H1 (cell line): ENCODE measurements at regions not wholly inside any gene's neighbourhood (a gene's known extent, or its start where the extent isn't known, plus 50 kb on each side); places are given as distances from the start of the nearest gene placed in this dataset.

Experiments
- CTCF ChIA-PET: fragments of 300-600 bp; sonication (Branson Sonifier 250); formaldehyde crosslinking; loops from one replicate; lab custom pipeline; 2021; ENCODE audit not compliant: partially characterized antibody; lab: Charles Lee
- POLR2A ChIA-PET: fragments of 300-600 bp; sonication (Branson Sonifier 250); formaldehyde crosslinking; loops from one replicate; lab custom pipeline; 2021; ENCODE audit warnings: inconsistent platforms; ENCODE audit not compliant: partially characterized antibody; lab: Charles Lee
- DNase-seq, 2 experiments: peaks; one replicate each; pipeline versions ENCODE4 v3.0.0 to v3.0.0-alpha.2; 2010 to 2022; ENCODE audit warnings: low spot score in 2 of 2, low read depth in 1 of 2, mixed read lengths in 1 of 2
- FAIRE-seq: peaks from 2 replicates; lab custom pipeline; 2011; peaks lifted over from hg19 to GRCh38; lab: Jason Lieb, UNC
- H2AFZ ChIP-seq: 2 replicates; pipeline ENCODE4 v1.8.1; 2012; ENCODE audit warnings: low read length, inconsistent platforms
- H2AK5ac ChIP-seq: 2 replicates; pipeline ENCODE4 v1.6.1; 2013; ENCODE audit warnings: low read depth, low read length
- H2BK120ac ChIP-seq: replicated peaks from 2 replicates; pipeline ENCODE3; 2013; ENCODE audit warnings: low read depth, low read length, inconsistent platforms
- H2BK12ac ChIP-seq: 2 replicates; pipeline ENCODE4 v1.6.1; 2013; ENCODE audit warnings: low read depth, low read length
- H2BK15ac ChIP-seq: 2 replicates; pipeline ENCODE4 v1.6.1; 2013; ENCODE audit warnings: low read length
- H2BK20ac ChIP-seq: 2 replicates; pipeline ENCODE4 v1.6.1; 2013; ENCODE audit warnings: low read length
- H2BK5ac ChIP-seq: 2 replicates; pipeline ENCODE4 v1.6.1; 2013; ENCODE audit warnings: low read depth, low read length
- H3K14ac ChIP-seq: 2 replicates; pipeline ENCODE4 v1.6.1; 2013; ENCODE audit warnings: inconsistent platforms; ENCODE audit not compliant: insufficient read length
- H3K18ac ChIP-seq: 2 replicates; pipeline ENCODE4 v1.6.1; 2013; ENCODE audit warnings: low read length; ENCODE audit errors: extremely low read depth
- H3K23ac ChIP-seq: 2 replicates; pipeline ENCODE4 v1.6.1; 2013; ENCODE audit warnings: inconsistent platforms; ENCODE audit not compliant: insufficient read length
- H3K23me2 ChIP-seq: 2 replicates; pipeline ENCODE4 v1.6.1; 2013; ENCODE audit warnings: low read depth, low read length
- H3K27ac ChIP-seq: 2 replicates; pipeline ENCODE4 v1.6.1; 2011; ENCODE audit warnings: low read depth, low read length, inconsistent platforms
- H3K27me3 ChIP-seq, 4 experiments: replicated peaks in 1 of 4; 1 replicate in 1 of 4; 2 replicates in 3 of 4; pipeline versions ENCODE4 v1.6.1 to v1.8.1; 2011 to 2013; ENCODE audit warnings: low read length in 3 of 4, mild to moderate bottlenecking in 3 of 4, inconsistent platforms in 2 of 4, mixed read lengths in 2 of 4, moderate library complexity in 1 of 4; ENCODE audit not compliant: control insufficient read depth in 3 of 4, insufficient read depth in 3 of 4; ENCODE audit errors: extremely low read depth in 1 of 4
- H3K36me3 ChIP-seq, 4 experiments: 2 replicates each; pipeline versions ENCODE4 v1.6.1 to v1.8.1; 2011 to 2013; ENCODE audit warnings: mild to moderate bottlenecking in 4 of 4, low read length in 3 of 4, moderate library complexity in 2 of 4, control low read depth in 1 of 4, inconsistent platforms in 1 of 4; ENCODE audit not compliant: insufficient read depth in 4 of 4, control insufficient read depth in 2 of 4
- H3K4ac ChIP-seq: replicated peaks from 2 replicates; pipeline ENCODE3; 2013; ENCODE audit warnings: low read length, low read depth, mixed read lengths, inconsistent platforms; ENCODE audit not compliant: insufficient read length
- H3K4me1 ChIP-seq, 4 experiments: replicated peaks in 1 of 4; 1 replicate in 1 of 4; 2 replicates in 3 of 4; pipeline versions ENCODE4 v1.6.1 to v1.8.1; 2011 to 2013; ENCODE audit warnings: low read length in 3 of 4, inconsistent platforms in 2 of 4, mixed read lengths in 1 of 4; ENCODE audit not compliant: insufficient read depth in 4 of 4, control insufficient read depth in 3 of 4
- H3K4me2 ChIP-seq, 2 experiments: 2 replicates each; pipeline versions ENCODE4 v1.6.1 to v1.8.1; 2011 to 2013; ENCODE audit warnings: low read depth in 2 of 2, low read length in 2 of 2, control low read depth in 1 of 2, inconsistent platforms in 1 of 2, mild to moderate bottlenecking in 1 of 2; ENCODE audit not compliant: insufficient read depth in 1 of 2
- H3K4me3 ChIP-seq, 4 experiments: fragments of 200-600, 300-600 bp in 1 of 4; sonication (generic), shearing (Covaris generic), sonication (Bioruptor Twin) in 1 of 4; 2 replicates each; pipeline versions ENCODE4 v1.5.1 to v1.8.1; 2011 to 2016; ENCODE audit warnings: low read length in 4 of 4, low read depth in 3 of 4, control low read depth in 2 of 4, inconsistent platforms in 2 of 4, mild to moderate bottlenecking in 2 of 4, mixed read lengths in 1 of 4, moderate library complexity in 1 of 4; ENCODE audit not compliant: insufficient read depth in 2 of 4; ENCODE audit errors: extremely low read depth in 1 of 4
- H3K56ac ChIP-seq: replicated peaks from 2 replicates; pipeline ENCODE3; 2013; ENCODE audit warnings: low read depth, mild to moderate bottlenecking, mixed read lengths, low read length, inconsistent platforms; ENCODE audit not compliant: insufficient read length
- H3K79me1 ChIP-seq: 2 replicates; pipeline ENCODE4 v1.6.1; 2013; ENCODE audit warnings: low read depth, low read length, control low read depth
- H3K79me2 ChIP-seq, 2 experiments: 2 replicates each; pipeline versions ENCODE4 v1.6.1 to v1.8.1; 2012 to 2013; ENCODE audit warnings: low read length in 2 of 2, mild to moderate bottlenecking in 2 of 2, inconsistent platforms in 1 of 2; ENCODE audit not compliant: insufficient read depth in 2 of 2, control insufficient read depth in 1 of 2
- H3K9ac ChIP-seq, 4 experiments: replicated peaks in 1 of 4; 1 replicate in 1 of 4; 2 replicates in 3 of 4; pipeline versions ENCODE4 v1.6.1 to v1.8.1; 2011 to 2013; ENCODE audit warnings: low read depth in 3 of 4, low read length in 3 of 4, control low read depth in 2 of 4, mild to moderate bottlenecking in 2 of 4, moderate library complexity in 2 of 4, inconsistent platforms in 1 of 4; ENCODE audit errors: extremely low read depth in 1 of 4
- H3K9me3 ChIP-seq, 2 experiments: 2 replicates each; pipeline versions ENCODE4 v1.6.1 to v1.8.1; 2012 to 2013; ENCODE audit warnings: mild to moderate bottlenecking in 2 of 2, moderate library complexity in 2 of 2, control low read depth in 1 of 2, inconsistent platforms in 1 of 2, low read depth in 1 of 2, low read length in 1 of 2, mixed read lengths in 1 of 2; ENCODE audit not compliant: insufficient read depth in 2 of 2
- H4K20me1 ChIP-seq, 2 experiments: replicated peaks in 1 of 2; 2 replicates each; pipeline versions ENCODE3 to v1.8.1; 2011 to 2013; ENCODE audit warnings: inconsistent platforms in 2 of 2, low read length in 2 of 2, mild to moderate bottlenecking in 1 of 2; ENCODE audit not compliant: insufficient read depth in 2 of 2, control insufficient read depth in 1 of 2
- H4K5ac ChIP-seq: 2 replicates; pipeline ENCODE4 v1.6.1; 2013; ENCODE audit warnings: low read length, low read depth, mixed read lengths, inconsistent platforms; ENCODE audit not compliant: insufficient read length
- H4K8ac ChIP-seq: 2 replicates; pipeline ENCODE4 v1.8.0; 2013; ENCODE audit warnings: mild to moderate bottlenecking, moderate library complexity, low read length, inconsistent platforms; ENCODE audit not compliant: insufficient read depth; ENCODE audit errors: extremely low read depth
- H4K91ac ChIP-seq: replicated peaks from 2 replicates; pipeline ENCODE3; 2013; ENCODE audit warnings: low read length, mixed read lengths, inconsistent platforms; ENCODE audit not compliant: insufficient read length
- BCL11A ChIP-seq, 2 experiments: IDR thresholded peaks; one replicate each; pipeline ENCODE4 v1.6.1; 2011; ENCODE audit warnings: low read depth in 2 of 2, low read length in 2 of 2, mild to moderate bottlenecking in 2 of 2
- E2F6 ChIP-seq: IDR thresholded peaks from 2 replicates; pipeline ENCODE4 v1.6.1; 2012; ENCODE audit warnings: inconsistent platforms
- FOSL1 ChIP-seq: IDR thresholded peaks from 2 replicates; pipeline ENCODE4 v1.6.1; 2011; ENCODE audit warnings: mild to moderate bottlenecking, low read depth, low read length, moderate library complexity; ENCODE audit not compliant: insufficient read depth
- HDAC6 ChIP-seq: IDR thresholded peaks from one replicate; pipeline ENCODE4 v1.7.1; 2012; ENCODE audit warnings: low read depth, mild to moderate bottlenecking, inconsistent platforms, low read length, moderate library complexity
- KDM1A ChIP-seq: fragments of 200-600, 300-600 bp; sonication (generic); IDR thresholded peaks from 2 replicates; pipeline ENCODE4 v1.7.1; 2016; ENCODE audit warnings: mild to moderate bottlenecking, low read length, borderline replicate concordance
- KDM5A ChIP-seq: fragments of 200-600 bp; IDR thresholded peaks from 2 replicates; pipeline ENCODE4 v1.7.1; 2012; ENCODE audit warnings: mild to moderate bottlenecking, low read length, inconsistent platforms, mixed read lengths
- MAFK ChIP-seq: IDR thresholded peaks from 2 replicates; pipeline ENCODE4 v1.6.1; 2012; ENCODE audit warnings: low read depth, mild to moderate bottlenecking, improper control_type of control experiment, low read length
- TCF12 ChIP-seq: IDR thresholded peaks from 2 replicates; pipeline ENCODE4 v1.6.1; 2011; ENCODE audit warnings: low read depth, mild to moderate bottlenecking, low read length
- USF2 ChIP-seq: IDR thresholded peaks from 2 replicates; pipeline ENCODE4 v1.6.1; 2011; ENCODE audit warnings: low read length, improper control_type of control experiment
- WGBS, 2 experiments: shearing (Covaris generic) in 1 of 2; methylation state at CpG; one replicate each; pipeline versions ENCODE4 v1.1.6 to v1.1.7; 2013 to 2015; ENCODE audit warnings: low lambda C conversion rate in 2 of 2, mixed read lengths in 2 of 2, inconsistent platforms in 1 of 2, low coverage in 1 of 2, missing lambda C conversion rate in 1 of 2; ENCODE audit not compliant: insufficient replicate concordance in 2 of 2, insufficient coverage in 1 of 2, insufficient read length in 1 of 2; ENCODE audit errors: extremely low coverage in 1 of 2, missing lambda C conversion rate in 1 of 2; 5-methylcytosine and 5-hydroxymethylcytosine counted together

DNA sequence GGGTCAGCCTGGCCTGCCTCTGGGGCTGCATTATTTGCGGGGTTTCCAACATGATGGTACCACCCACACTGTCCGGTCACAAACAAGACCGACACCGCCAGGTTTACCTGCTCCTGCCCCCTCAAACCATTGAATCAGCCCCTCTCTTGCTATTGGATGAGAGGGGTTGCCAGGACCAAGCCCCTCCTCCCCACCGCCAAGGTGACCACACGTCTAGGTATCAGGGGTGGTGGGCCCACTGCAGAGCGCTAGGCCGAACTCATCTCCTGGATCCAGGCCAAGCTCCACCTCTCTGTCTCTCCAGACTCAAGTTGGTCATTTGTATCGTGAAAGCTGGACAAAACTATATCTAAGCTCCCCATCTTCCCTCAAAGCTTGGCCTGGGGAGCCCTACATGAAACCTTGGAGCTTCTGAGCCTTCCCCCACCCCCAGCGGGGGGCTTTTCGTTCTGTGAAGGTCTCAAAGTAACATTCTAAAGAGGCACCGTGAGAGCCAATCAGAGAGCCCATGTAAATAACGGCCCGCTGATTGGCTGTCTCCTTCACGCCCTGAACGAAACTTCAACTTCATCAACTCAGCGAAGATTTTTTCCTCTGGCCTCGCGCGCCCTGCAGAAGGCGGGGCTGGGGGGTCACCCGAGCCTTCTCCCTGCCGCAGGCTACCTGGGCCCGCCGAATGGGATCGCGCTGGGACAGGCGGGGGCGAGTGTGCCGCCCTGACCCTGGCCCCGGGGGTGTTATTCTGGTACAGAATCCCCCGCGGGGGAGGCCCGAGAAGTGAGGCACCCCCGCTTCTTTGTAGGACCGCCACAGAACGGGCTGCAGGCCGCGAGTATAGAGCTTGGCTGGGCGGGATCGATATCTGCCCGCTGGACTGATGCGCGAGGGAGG, 49.6 kb upstream of the PSD2 start:
- Histone ChIP-seq H2AK5ac (no peak overlapping the region), H3K79me1 (no peaks in the 10 kb centered on the region), H3K4me1 (peaks cover 3 to 44% (median 29%) of the 10 kb centered on the region in 4 experiments), H3K56ac (peak overlapping the region; percentile 35), H2AFZ (no peak overlapping the region), H3K36me3 (no peaks in the 10 kb centered on the region), H4K91ac (no peak overlapping the region), H2BK5ac (peak overlapping the region; percentile 82), H2BK120ac (no peak overlapping the region), H3K4me3 (peak overlapping the region; percentile 30 to 64 (median 56)), H2BK20ac (peak overlapping the region; percentile 67), H3K9me3 (no peaks in the 10 kb centered on the region), H3K18ac (peak overlapping the region; percentile 89), H3K27ac (no peak overlapping the region), H3K4ac (no peak overlapping the region), H2BK12ac (peak overlapping the region; percentile 96; the same call in 1 of the 2 replicates), H4K20me1 (peaks cover 0 to 3% of the 10 kb centered on the region in 2 experiments), H3K23me2 (peaks cover 25% of the 10 kb centered on the region; the same call in 1 of the 2 replicates), H3K27me3 (peaks cover 24 to 50% (median 42%) of the 10 kb centered on the region in 4 experiments), H4K8ac (peak overlapping the region; percentile 40; the same call in 1 of the 2 replicates), H4K5ac (no peak overlapping the region), H3K23ac (no peak overlapping the region), H3K4me2 (peak overlapping the region; percentile 96 to 97), H3K14ac (no peak overlapping the region), H3K79me2 (no peaks in the 10 kb centered on the region), H2BK15ac (peak overlapping the region; percentile 65; the same call in 1 of the 2 replicates), H3K9ac (0 out of 7 replicates have a peak overlapping the region, but pooled peaks of 1 of the 4 experiments have one; percentile 2)
- CTCF ChIA-PET: interaction anchor here (0.7 to 8.4 kb wide), 14 partner anchors 12 to 223 kb away, joined by 3 to 81 read pairs (median 5); no protein-coding TSS in a partner anchor
- FAIRE-seq: peak; percentile 96
- DNase-seq: peak; percentile 75 to 89
- POLR2A ChIA-PET: interaction anchor here (0.8 to 7.7 kb wide), 13 partner anchors 9 to 110 kb away, joined by 3 to 76 read pairs (median 7); partner anchors contain the start of gene CXXC5
- WGBS, 2 experiments: 5% methylated on average over 37 of the region's 44 CpGs; no CpG with 5 or more reads in 1 of the 2 experiments
- TF ChIP-seq E2F6: peak; percentile 93
- TF ChIP-seq USF2: no peak
- no peak for TF ChIP-seq KDM1A
- no peak for TF ChIP-seq HDAC6
- no peak for TF ChIP-seq BCL11A (IDR thresholded peaks at IDR 0.05; ENCODE audit: low read depth in 2 of 2, low read length in 2 of 2)
- no peak for TF ChIP-seq FOSL1
- TF ChIP-seq TCF12: 0 out of 2 replicates have a peak, but pooled peaks have one; percentile 29
- TF ChIP-seq KDM5A: no peak
- no peak for TF ChIP-seq MAFK
